HEK293T (cell line): ENCODE measurements at regions not wholly inside any gene's neighbourhood (a gene's known extent, or its start where the extent isn't known, plus 50 kb on each side); places are given as distances from the start of the nearest gene placed in this dataset.

Experiments
- CTCF ChIA-PET: fragments of 350-600 bp; formaldehyde crosslinking; extraction: SDS; loops from one replicate; lab custom pipeline; 2021; ENCODE audit warnings: antibody characterized with exemption, inconsistent platforms; lab: Yijun Ruan, JAX
- POLR2A ChIA-PET: fragments of 350-600 bp; formaldehyde crosslinking; extraction: SDS; loops from one replicate; lab custom pipeline; 2020; ENCODE audit warnings: antibody characterized with exemption, inconsistent platforms; lab: Yijun Ruan, JAX
- DNase-seq: peaks from one replicate; pipeline ENCODE4 v3.0.0; 2012; ENCODE audit warnings: mixed read lengths; ENCODE audit errors: extremely low spot score
- ARNT ChIP-seq: fragments of 450-650 bp; IDR thresholded peaks from 2 replicates; pipeline ENCODE4 v1.6.1; 2017; ENCODE audit warnings: mild to moderate bottlenecking
- BHLHE40 ChIP-seq: fragments of 450-650 bp; IDR thresholded peaks from 2 replicates; pipeline ENCODE4 v1.6.1; 2016; ENCODE audit warnings: mild to moderate bottlenecking, moderate library complexity, borderline replicate concordance
- CTBP1 ChIP-seq: fragments of 450-650 bp; IDR thresholded peaks from 2 replicates; pipeline ENCODE4 v1.6.1; 2016; ENCODE audit warnings: borderline replicate concordance
- ELF4 ChIP-seq: fragments of 450-650 bp; IDR thresholded peaks from 2 replicates; pipeline ENCODE4 v1.6.1; 2017; ENCODE audit warnings: antibody characterized with exemption
- FOXA1 ChIP-seq: fragments of 450-650 bp; IDR thresholded peaks from 2 replicates; pipeline ENCODE4 v1.6.1; 2016; ENCODE audit warnings: mild to moderate bottlenecking
- FOXK2 ChIP-seq: fragments of 450-650 bp; IDR thresholded peaks from 2 replicates; pipeline ENCODE4 v1.6.1; 2016; ENCODE audit warnings: mild to moderate bottlenecking
- FOXM1 ChIP-seq: fragments of 450-650 bp; IDR thresholded peaks from 2 replicates; pipeline ENCODE4 v1.6.1; 2017; ENCODE audit warnings: mild to moderate bottlenecking, borderline replicate concordance
- HDGF ChIP-seq: fragments of 450-650 bp; IDR thresholded peaks from 2 replicates; pipeline ENCODE4 v1.6.1; 2017; ENCODE audit warnings: antibody characterized with exemption, borderline replicate concordance
- L3MBTL2 ChIP-seq: fragments of 450-650 bp; conservative IDR thresholded peaks from 2 replicates; pipeline ENCODE4 v1.6.1; 2016; ENCODE audit warnings: mild to moderate bottlenecking
- LEF1 ChIP-seq: fragments of 450-650 bp; IDR thresholded peaks from 2 replicates; pipeline ENCODE4 v1.6.1; 2017; ENCODE audit warnings: mild to moderate bottlenecking, borderline replicate concordance
- NFRKB ChIP-seq: fragments of 450-650 bp; IDR thresholded peaks from 2 replicates; pipeline ENCODE4 v1.6.1; 2016; ENCODE audit warnings: mild to moderate bottlenecking, moderate library complexity
- PKNOX1 ChIP-seq: fragments of 450-650 bp; IDR thresholded peaks from 2 replicates; pipeline ENCODE4 v1.6.1; 2016
- SP1 ChIP-seq: fragments of 450-650 bp; IDR thresholded peaks from 2 replicates; pipeline ENCODE4 v1.6.1; 2017
- SUZ12 ChIP-seq: fragments of 450-650 bp; IDR thresholded peaks from 2 replicates; pipeline ENCODE4 v1.6.1; 2016; ENCODE audit warnings: mild to moderate bottlenecking
- TARDBP ChIP-seq: fragments of 450-650 bp; IDR thresholded peaks from 2 replicates; pipeline ENCODE4 v1.6.1; 2016
- ZNF384 ChIP-seq: fragments of 450-650 bp; IDR thresholded peaks from 2 replicates; pipeline ENCODE4 v1.6.1; 2016

DNA sequence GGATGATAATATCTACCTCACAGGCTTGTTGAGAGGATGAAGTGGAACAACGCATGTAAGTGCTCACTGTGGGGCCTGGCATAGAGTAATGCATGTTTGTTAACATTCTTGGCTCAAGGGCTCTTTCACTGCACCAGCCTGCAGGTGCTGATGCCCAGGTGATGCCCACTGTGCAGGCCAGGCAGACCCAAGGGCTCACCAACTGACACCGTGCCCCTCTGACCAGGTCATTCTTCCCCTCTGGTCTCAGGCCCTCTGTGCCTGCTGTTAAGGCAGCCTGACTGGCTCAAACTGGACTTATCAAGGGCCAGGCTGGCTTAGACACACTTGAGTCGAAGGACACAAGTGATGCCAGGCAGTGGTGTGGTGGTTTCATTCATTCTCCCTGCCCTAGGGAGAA is 90.5 kb downstream of the PJA1 start:
- ChIA-PET CTCF (no interaction called here), POLR2A (no interaction called here)
- no peak for DNase-seq

DNA sequence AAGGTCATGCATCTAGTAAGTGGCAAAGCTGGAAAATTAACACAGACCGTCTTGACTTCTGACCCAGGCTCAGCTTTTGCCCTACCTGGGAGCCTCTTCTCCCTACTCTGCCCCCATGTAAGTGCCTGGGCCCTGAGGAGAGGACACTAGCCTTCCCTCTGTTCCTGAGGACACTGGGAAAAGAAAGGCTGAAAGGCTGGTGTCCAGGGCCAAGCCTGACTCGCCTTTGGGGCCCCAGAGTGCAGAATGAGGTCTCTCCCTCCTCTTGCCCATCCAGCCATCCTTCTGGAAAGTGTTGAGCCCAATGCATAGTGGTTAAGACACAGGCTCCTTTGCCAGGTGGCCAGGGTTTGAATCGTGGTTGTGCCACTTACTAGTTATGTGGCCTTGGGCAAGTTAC is 91.5 kb downstream of the PJA1 start:
- TF ChIP-seq L3MBTL2 (no peak), LEF1 (no peak), BHLHE40 (no peak), ARNT (no peak)
- CTCF ChIA-PET: no interaction called here
- DNase-seq: no peak
- POLR2A ChIA-PET: no interaction called here

More for the DNA sequence above, 90.5 kb downstream of the PJA1 start:
- no peak for TF ChIP-seq TARDBP
- no peak for TF ChIP-seq FOXA1
- no peak for TF ChIP-seq LEF1
- TF ChIP-seq ZNF384: no peak
- no peak for TF ChIP-seq FOXK2
- TF ChIP-seq CTBP1: no peak
- TF ChIP-seq PKNOX1: no peak
- no peak for TF ChIP-seq ARNT
- TF ChIP-seq BHLHE40: no peak
- no peak for TF ChIP-seq SP1
- no peak for TF ChIP-seq NFRKB
- TF ChIP-seq HDGF: no peak
- no peak for TF ChIP-seq L3MBTL2

DNA sequence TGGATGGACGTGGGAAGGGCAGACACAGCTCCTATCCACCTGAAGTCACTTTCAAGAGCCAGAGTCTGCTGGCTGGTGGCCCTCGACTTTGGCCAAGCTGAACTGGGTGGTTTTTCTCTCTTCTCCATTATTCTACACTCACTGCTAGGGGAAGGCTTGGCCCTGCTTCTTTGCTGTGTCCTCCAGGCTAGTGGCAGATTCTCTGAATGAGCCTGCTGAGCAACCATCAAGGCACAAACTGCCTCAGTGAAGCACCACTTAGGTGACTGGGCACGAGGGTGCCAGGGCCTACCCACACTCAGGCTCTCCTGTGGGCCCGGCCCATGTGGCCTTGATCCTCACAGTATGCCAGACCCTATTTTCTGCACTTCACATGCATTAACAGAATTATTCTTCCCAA is 92.0 kb downstream of the PJA1 start:
- ChIA-PET CTCF (no interaction called here), POLR2A (no interaction called here)
- no peak for TF ChIP-seq FOXA1
- TF ChIP-seq ELF4: no peak
- no peak for TF ChIP-seq SUZ12
- no peak for TF ChIP-seq ARNT
- TF ChIP-seq ZNF384: no peak
- TF ChIP-seq L3MBTL2: no peak
- no peak for TF ChIP-seq HDGF
- no peak for TF ChIP-seq FOXM1
- no peak for TF ChIP-seq CTBP1
- no peak for TF ChIP-seq PKNOX1
- TF ChIP-seq SP1: no peak
- TF ChIP-seq TARDBP: no peak
- no peak for TF ChIP-seq LEF1
- TF ChIP-seq BHLHE40: no peak
- TF ChIP-seq NFRKB: no peak
- TF ChIP-seq FOXK2: no peak
- no peak for DNase-seq

GRCh38 chrX:69072486-69073006 is 92.7 kb downstream of the PJA1 start:
- ChIA-PET CTCF (no interaction called here), POLR2A (no interaction called here)

GRCh38 chrX:69070949-69071650 is 94.2 kb downstream of the PJA1 start:
- CTCF ChIA-PET: interaction anchor here (0.9 kb wide), 1 partner anchor 10 kb away, joined by 3 read pairs; no protein-coding TSS in a partner anchor

More at GRCh38 chrX:69072486-69073006, 92.7 kb downstream of the PJA1 start:
- DNase-seq: no peak
- TF ChIP-seq PKNOX1 (no peak), FOXK2 (no peak), ZNF384 (no peak), NFRKB (no peak), FOXM1 (no peak), ELF4 (no peak), LEF1 (no peak), HDGF (no peak), FOXA1 (no peak), CTBP1 (no peak)

More at GRCh38 chrX:69070949-69071650, 94.2 kb downstream of the PJA1 start:
- TF ChIP-seq ELF4: no peak
- no peak for TF ChIP-seq SUZ12
- no peak for TF ChIP-seq CTBP1
- TF ChIP-seq BHLHE40: no peak
- no peak for TF ChIP-seq TARDBP
- no peak for TF ChIP-seq SP1
- no peak for TF ChIP-seq NFRKB
- TF ChIP-seq ARNT: no peak
- TF ChIP-seq FOXK2: no peak
- no peak for TF ChIP-seq FOXM1
- TF ChIP-seq ZNF384: no peak
- no peak for TF ChIP-seq HDGF
- no peak for TF ChIP-seq LEF1
- no peak for TF ChIP-seq PKNOX1
- no peak for TF ChIP-seq L3MBTL2
- TF ChIP-seq FOXA1: no peak
- no peak for DNase-seq
- POLR2A ChIA-PET: interaction anchor here (0.6 to 0.7 kb wide), 2 partner anchors 10 kb away, joined by 3 read pairs; no protein-coding TSS in a partner anchor
